ENCODE measurements at regions not wholly inside any gene's neighbourhood (a gene's known extent, or its start where the extent isn't known, plus 50 kb on each side); places are given as distances from the start of the nearest gene placed in this dataset.

- TF ChIP-seq CTCF (IDR thresholded peaks at IDR 0.05) (no peak), POLR2A (IDR thresholded peaks at IDR 0.05) (no peak)
Observed at GRCh38 chrX:96438803-96439202, 245.8 kb upstream of the DIAPH2 start.

All from right lobe of liver (tissue), 4 donors.